GM19239 (cell line): ENCODE measurements at regions not wholly inside any gene's neighbourhood (a gene's known extent, or its start where the extent isn't known, plus 50 kb on each side); places are given as distances from the start of the nearest gene placed in this dataset.
A peak's percentile ranks its signal among the peaks of the same experiment; 100 is the strongest.

Experiments
- DNase-seq: peaks from one replicate; pipeline ENCODE4 v3.0.0; 2011; ENCODE audit warnings: low spot score; ENCODE audit not compliant: insufficient read length
- FAIRE-seq: peaks from 2 replicates; lab custom pipeline; 2011; peaks lifted over from hg19 to GRCh38; lab: Jason Lieb, UNC

GRCh38 chrX:99722094-99722493, 688.0 kb downstream of the PCDH19 start:
- FAIRE-seq (no peak), DNase-seq (no peak)

- no peak for DNase-seq
These were observed 690.9 kb downstream of the PCDH19 start for GRCh38 chrX:99719140-99719539.

GRCh38 chrX:99717716-99718115, 692.4 kb downstream of the PCDH19 start:
- FAIRE-seq = no peak
- DNase-seq = no peak

More at GRCh38 chrX:99719140-99719539, 690.9 kb downstream of the PCDH19 start:
- FAIRE-seq = no peak

- FAIRE-seq = no peak
These were observed 704.4 kb downstream of the PCDH19 start for GRCh38 chrX:99705701-99706100.

GRCh38 chrX:99703473-99703872, 706.6 kb downstream of the PCDH19 start:
- FAIRE-seq (no peak), DNase-seq (no peak)

More at GRCh38 chrX:99705701-99706100, 704.4 kb downstream of the PCDH19 start:
- no peak for DNase-seq

- DNase-seq = no peak
- no peak for FAIRE-seq
These were observed 711.6 kb downstream of the PCDH19 start for GRCh38 chrX:99698451-99698850.

GRCh38 chrX:99663136-99663535, 746.9 kb downstream of the PCDH19 start:
- DNase-seq (no peak), FAIRE-seq (no peak)

GRCh38 chrX:99654188-99654587, 755.9 kb downstream of the PCDH19 start:
- DNase-seq (no peak), FAIRE-seq (no peak)

GRCh38 chrX:99653352-99653751, 756.7 kb downstream of the PCDH19 start:
- no peak for DNase-seq
- no peak for FAIRE-seq

- DNase-seq = no peak
- FAIRE-seq = no peak
These were observed 797.0 kb downstream of the PCDH19 start for GRCh38 chrX:99613041-99613440.

GRCh38 chrX:99603091-99603814, 806.8 kb downstream of the PCDH19 start:
- FAIRE-seq = no peak
- no peak for DNase-seq

- DNase-seq (no peak), FAIRE-seq (no peak)
These were observed 808.0 kb downstream of the PCDH19 start for GRCh38 chrX:99602107-99602506.

- DNase-seq = no peak
- FAIRE-seq = no peak
These were observed 821.1 kb downstream of the PCDH19 start for GRCh38 chrX:99588936-99589335.

GRCh38 chrX:99572711-99573110, 837.4 kb downstream of the PCDH19 start:
- DNase-seq (no peak), FAIRE-seq (no peak)

GRCh38 chrX:99549381-99549780, 860.7 kb downstream of the PCDH19 start:
- FAIRE-seq (no peak), DNase-seq (no peak)

GRCh38 chrX:99522450-99522849, 887.6 kb downstream of the PCDH19 start:
- FAIRE-seq = peak; percentile 21
- no peak for DNase-seq

GRCh38 chrX:99507768-99508167, 902.3 kb downstream of the PCDH19 start:
- DNase-seq = no peak
- FAIRE-seq = no peak

- FAIRE-seq (no peak), DNase-seq (no peak)
These were observed 914.6 kb downstream of the PCDH19 start for GRCh38 chrX:99495453-99495852.

- DNase-seq = no peak
- FAIRE-seq = no peak
These were observed 915.4 kb downstream of the PCDH19 start for GRCh38 chrX:99494668-99495067.

- no peak for FAIRE-seq
- DNase-seq = no peak
These were observed 929.3 kb downstream of the PCDH19 start for GRCh38 chrX:99480728-99481127.

GRCh38 chrX:99469439-99469838, 940.6 kb downstream of the PCDH19 start:
- no peak for FAIRE-seq

GRCh38 chrX:99468993-99469392, 941.1 kb downstream of the PCDH19 start:
- FAIRE-seq = no peak

More at GRCh38 chrX:99469439-99469838, 940.6 kb downstream of the PCDH19 start:
- DNase-seq = no peak

More at GRCh38 chrX:99468993-99469392, 941.1 kb downstream of the PCDH19 start:
- DNase-seq = no peak
